ENCODE measurements at regions not wholly inside any gene's neighbourhood (a gene's known extent, or its start where the extent isn't known, plus 50 kb on each side); places are given as distances from the start of the nearest gene placed in this dataset.
"Not testable (repeated sequence)": the region's sequence is repeated elsewhere in the genome, so short reads cannot be mapped to it uniquely, and the experiment has no call there.

- 81% methylated on average over 7 of the region's 7 CpGs for WGBS
- TF ChIP-seq EP300 (IDR thresholded peaks at IDR 0.05) (no peak), CTCF (IDR thresholded peaks at IDR 0.05) (no peak), POLR2A (IDR thresholded peaks at IDR 0.05; ENCODE audit: low read depth) (no peak), POLR2AphosphoS5 (IDR thresholded peaks at IDR 0.05) (no peak)
- Histone ChIP-seq H3K4me1 (peaks cover 0 to 8% (median 0%) of the 10 kb centered on the region in 4 donors), H3K4me3 (no peak overlapping the region), H3K27ac (replicated peaks in 1 of 4) (no peak overlapping the region), H3K36me3 (no peaks in the 10 kb centered on the region), H3K9me3 (no peaks in the 10 kb centered on the region), H3K27me3 (no peaks in the 10 kb centered on the region)
- DNase-seq (ENCODE audit: extremely low spot score) = peak; percentile 70
- intact Hi-C loops (cut with DNase I) = no loop called here
These were observed 82.9 kb upstream of the DGKG start for GRCh38 chr3:186444974-186445373.

GRCh38 chr3:186444288-186444687 lies 82.3 kb upstream of the DGKG start:
- Histone ChIP-seq H3K27me3 (no peaks in the 10 kb centered on the region), H3K4me1 (peaks cover 0 to 8% (median 0%) of the 10 kb centered on the region in 4 donors), H3K9me3 (no peaks in the 10 kb centered on the region), H3K36me3 (no peaks in the 10 kb centered on the region), H3K4me3 (no peak overlapping the region), H3K27ac (replicated peaks in 1 of 4) (no peak overlapping the region)
- TF ChIP-seq POLR2A (IDR thresholded peaks at IDR 0.05; ENCODE audit: low read depth) (no peak), EP300 (IDR thresholded peaks at IDR 0.05) (no peak)
- intact Hi-C loops (cut with DNase I) = no loop called here
- no peak for DNase-seq (ENCODE audit: extremely low spot score)

- H3K9me3 ChIP-seq; intact Hi-C loops (cut with DNase I); H3K4me1 ChIP-seq; H3K4me3 ChIP-seq; DNase-seq (ENCODE audit: extremely low spot score); H3K27ac ChIP-seq (replicated peaks in 1 of 4); H3K36me3 ChIP-seq; H3K27me3 ChIP-seq: not testable (repeated sequence)
- WGBS = 92% methylated on average over 9 of the region's 9 CpGs
These were observed 80.9 kb upstream of the DGKG start for GRCh38 chr3:186442979-186443378.

GRCh38 chr3:186442162-186442561 lies 80.1 kb upstream of the DGKG start:
- Histone ChIP-seq H3K36me3 (no peaks in the 10 kb centered on the region), H3K9me3 (no peaks in the 10 kb centered on the region), H3K27ac (replicated peaks in 1 of 4) (no peak overlapping the region), H3K27me3 (no peaks in the 10 kb centered on the region), H3K4me3 (no peak overlapping the region), H3K4me1 (peaks cover 0 to 8% (median 0%) of the 10 kb centered on the region in 4 donors)
- DNase-seq (ENCODE audit: extremely low spot score) = peak; percentile 50
- 89% methylated on average over 2 of the region's 2 CpGs for WGBS
- intact Hi-C loops (cut with DNase I) = no loop called here
- TF ChIP-seq CTCF (IDR thresholded peaks at IDR 0.05) (no peak), POLR2AphosphoS5 (IDR thresholded peaks at IDR 0.05) (no peak), POLR2A (IDR thresholded peaks at IDR 0.05; ENCODE audit: low read depth) (no peak), EP300 (IDR thresholded peaks at IDR 0.05) (no peak)

GRCh38 chr3:186440891-186441290 lies 78.9 kb upstream of the DGKG start:
- H3K27me3 ChIP-seq = no peaks in the 10 kb centered on the region
- H3K9me3 ChIP-seq = no peaks in the 10 kb centered on the region
- H3K4me3 ChIP-seq = no peak overlapping the region
- intact Hi-C loops (cut with DNase I) = no loop called here
- 88% methylated on average over 3 of the region's 3 CpGs for whole genome bisulfite sequencing
- H3K36me3 ChIP-seq = no peaks in the 10 kb centered on the region
- DNase-seq (ENCODE audit: extremely low spot score) = peak; percentile 81
- H3K4me1 ChIP-seq = peaks cover 0 to 6% (median 2%) of the 10 kb centered on the region in 4 donors
- no peak overlapping the region for H3K27ac ChIP-seq (replicated peaks in 1 of 4)
- TF ChIP-seq POLR2AphosphoS5 (IDR thresholded peaks at IDR 0.05) (no peak), CTCF (IDR thresholded peaks at IDR 0.05) (no peak), EP300 (IDR thresholded peaks at IDR 0.05) (no peak), POLR2A (IDR thresholded peaks at IDR 0.05; ENCODE audit: low read depth) (no peak)

GRCh38 chr3:186439725-186440124 lies 77.7 kb upstream of the DGKG start:
- Histone ChIP-seq H3K9me3 (no peaks in the 10 kb centered on the region), H3K36me3 (no peaks in the 10 kb centered on the region), H3K27me3 (no peaks in the 10 kb centered on the region), H3K4me1 (peaks cover 0 to 9% (median 2%) of the 10 kb centered on the region in 4 donors), H3K27ac (replicated peaks in 1 of 4) (no peak overlapping the region), H3K4me3 (no peak overlapping the region)
- no peak for TF ChIP-seq EP300 (IDR thresholded peaks at IDR 0.05)
- no peak for TF ChIP-seq CTCF (IDR thresholded peaks at IDR 0.05)
- no peak for TF ChIP-seq POLR2AphosphoS5 (IDR thresholded peaks at IDR 0.05)
- TF ChIP-seq POLR2A (IDR thresholded peaks at IDR 0.05; ENCODE audit: low read depth) = no peak
- 77% methylated on average over 6 of the region's 6 CpGs for WGBS
- DNase-seq (ENCODE audit: extremely low spot score) = peak; percentile 37
- intact Hi-C loops (cut with DNase I) = no loop called here

GRCh38 chr3:186435332-186435731 lies 73.3 kb upstream of the DGKG start:
- H3K27ac ChIP-seq (replicated peaks in 1 of 4); H3K4me3 ChIP-seq; H3K27me3 ChIP-seq; H3K36me3 ChIP-seq; intact Hi-C loops (cut with DNase I); H3K9me3 ChIP-seq: not testable (repeated sequence)
- peak; percentile 17 for DNase-seq (ENCODE audit: extremely low spot score)
- 95% methylated on average over 14 of the region's 30 CpGs for WGBS
- H3K4me1 ChIP-seq = peaks cover 0 to 21% (median 13%) of the 10 kb centered on the region in 4 donors
